GM13976 (cell line): ENCODE measurements at regions not wholly inside any gene's neighbourhood (a gene's known extent, or its start where the extent isn't known, plus 50 kb on each side); places are given as distances from the start of the nearest gene placed in this dataset.

Source experiments
- DNase-seq: peaks from one replicate; pipeline ENCODE4 v3.0.0; 2012; ENCODE audit warnings: low spot score
- CTCF ChIP-seq: IDR thresholded peaks from 2 replicates; pipeline ENCODE4 v1.5.1; 2012; ENCODE audit warnings: borderline replicate concordance, mild to moderate bottlenecking; ENCODE audit not compliant: insufficient read depth; ENCODE audit errors: extremely low read depth, missing control alignments, control extremely low read depth
- in situ Hi-C: fragments of 300-500 bp; cut with MboI; formaldehyde crosslinking; loops from one replicate; pipeline ENCODE4 v1.12.0; 2022; ENCODE audit warnings: low sequenced_read_pairs, mixed read lengths, inconsistent platforms; ENCODE audit not compliant: unreplicated experiment

- no peak for DNase-seq
- in situ Hi-C loops, result no loop called here
- TF ChIP-seq CTCF, result no peak
These were observed 126.6 kb upstream of the TMEM161B start for GRCh38 chr5:88395264-88395663.

GRCh38 chr5:88394536-88395175, 126.0 kb upstream of the TMEM161B start:
- in situ Hi-C loops, result no loop called here
- TF ChIP-seq CTCF, result no peak
- DNase-seq, result no peak

- in situ Hi-C loops, result no loop called here
- no peak for TF ChIP-seq CTCF
- no peak for DNase-seq
These were observed 125.3 kb upstream of the TMEM161B start for GRCh38 chr5:88393716-88394535.

- in situ Hi-C loops, result no loop called here
- no peak for DNase-seq
- no peak for TF ChIP-seq CTCF
These were observed 124.4 kb upstream of the TMEM161B start for GRCh38 chr5:88393042-88393441.

- in situ Hi-C loops, result no loop called here
- no peak for TF ChIP-seq CTCF
- DNase-seq, result no peak
These were observed 123.3 kb upstream of the TMEM161B start for GRCh38 chr5:88391991-88392390.

- DNase-seq, result no peak
These were observed 122.5 kb upstream of the TMEM161B start for GRCh38 chr5:88391116-88391515.

More at GRCh38 chr5:88391116-88391515, 122.5 kb upstream of the TMEM161B start:
- TF ChIP-seq CTCF, result no peak
- in situ Hi-C loops, result no loop called here
